ENCODE measurements at regions not wholly inside any gene's neighbourhood (a gene's known extent, or its start where the extent isn't known, plus 50 kb on each side); places are given as distances from the start of the nearest gene placed in this dataset.

DNA sequence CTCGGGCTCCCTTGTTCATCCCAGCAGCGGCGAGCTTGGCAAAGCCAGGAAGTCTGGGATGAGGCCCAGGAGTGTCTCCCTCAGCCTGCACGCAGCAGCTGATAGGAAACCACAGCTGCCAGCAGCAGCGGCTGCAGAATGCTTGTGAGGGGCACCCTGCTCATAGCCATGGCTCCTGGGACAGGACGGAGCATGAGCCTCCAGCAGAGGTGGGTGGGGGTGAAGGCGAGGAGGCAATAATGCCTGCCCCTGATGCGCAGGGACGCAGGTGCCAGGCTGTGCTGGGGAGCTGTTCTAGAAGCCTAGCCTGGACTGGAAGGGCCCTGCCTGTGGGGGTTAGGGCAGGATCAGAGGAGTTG lies 157.9 kb downstream of the CD83 start:
- DNase-seq: no peak
- Histone ChIP-seq H3F3A (ENCODE audit: insufficient read depth, low read length) (peaks cover 10% of the 10 kb centered on the region; the same call in 1 of the 2 replicates), H3K36me3 (replicated peaks; ENCODE audit: insufficient read depth, low read length) (no peaks in the 10 kb centered on the region), H3K4me3 (ENCODE audit: low read length) (no peak overlapping the region), H3K27me3 (replicated peaks; ENCODE audit: insufficient read depth, low read length) (no peaks in the 10 kb centered on the region), H3K4me1 (ENCODE audit: low read length) (peaks cover 30% of the 10 kb centered on the region), H3K4me2 (ENCODE audit: low read depth, low read length) (no peak overlapping the region), H3K9ac (ENCODE audit: low read length) (no peak overlapping the region), H2AFZ (ENCODE audit: low read length) (no peak overlapping the region), H3K79me2 (ENCODE audit: low read length) (no peaks in the 10 kb centered on the region), H4K20me1 (ENCODE audit: insufficient read depth, low read length) (no peaks in the 10 kb centered on the region), H3K9me2 (replicated peaks; ENCODE audit: insufficient read depth, low read length) (no peaks in the 10 kb centered on the region), H3K27ac (ENCODE audit: low read length) (no peak overlapping the region), H3K9me3 (replicated peaks; ENCODE audit: insufficient read depth, low read length) (no peaks in the 10 kb centered on the region)
- TF ChIP-seq, protein P1, sequence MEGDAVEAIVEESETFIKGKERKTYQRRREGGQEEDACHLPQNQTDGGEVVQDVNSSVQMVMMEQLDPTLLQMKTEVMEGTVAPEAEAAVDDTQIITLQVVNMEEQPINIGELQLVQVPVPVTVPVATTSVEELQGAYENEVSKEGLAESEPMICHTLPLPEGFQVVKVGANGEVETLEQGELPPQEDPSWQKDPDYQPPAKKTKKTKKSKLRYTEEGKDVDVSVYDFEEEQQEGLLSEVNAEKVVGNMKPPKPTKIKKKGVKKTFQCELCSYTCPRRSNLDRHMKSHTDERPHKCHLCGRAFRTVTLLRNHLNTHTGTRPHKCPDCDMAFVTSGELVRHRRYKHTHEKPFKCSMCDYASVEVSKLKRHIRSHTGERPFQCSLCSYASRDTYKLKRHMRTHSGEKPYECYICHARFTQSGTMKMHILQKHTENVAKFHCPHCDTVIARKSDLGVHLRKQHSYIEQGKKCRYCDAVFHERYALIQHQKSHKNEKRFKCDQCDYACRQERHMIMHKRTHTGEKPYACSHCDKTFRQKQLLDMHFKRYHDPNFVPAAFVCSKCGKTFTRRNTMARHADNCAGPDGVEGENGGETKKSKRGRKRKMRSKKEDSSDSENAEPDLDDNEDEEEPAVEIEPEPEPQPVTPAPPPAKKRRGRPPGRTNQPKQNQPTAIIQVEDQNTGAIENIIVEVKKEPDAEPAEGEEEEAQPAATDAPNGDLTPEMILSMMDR (IDR thresholded peaks at IDR 0.05; ENCODE audit: low read length): no peak
- TF ChIP-seq EZH2phosphoT487 (IDR thresholded peaks at IDR 0.05; ENCODE audit: low read length) (no peak), EZH2 (optimal IDR thresholded peaks at IDR 0.05; ENCODE audit: low read depth, low read length) (no peak)

DNA sequence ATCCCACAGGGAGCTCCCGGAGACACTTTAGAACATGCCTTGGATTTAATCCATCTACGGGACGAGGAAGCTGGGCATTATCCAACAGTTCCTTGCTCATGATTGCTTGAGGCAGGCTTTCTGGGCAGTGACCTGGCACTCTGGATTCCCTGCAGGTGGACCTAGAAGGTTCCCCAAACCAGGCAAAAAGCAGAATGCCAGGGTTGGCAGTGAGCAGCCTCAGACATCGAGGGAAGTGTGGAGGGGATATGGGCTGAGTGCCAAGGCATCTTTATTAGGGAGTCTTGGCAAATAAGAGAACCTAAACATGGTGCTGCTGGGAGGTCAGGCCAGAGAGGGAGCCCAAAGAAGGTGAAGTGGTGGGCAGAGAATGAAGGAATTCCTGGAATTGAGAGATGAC lies 158.5 kb downstream of the CD83 start:
- Histone ChIP-seq H3K9me3 (replicated peaks; ENCODE audit: insufficient read depth, low read length) (no peaks in the 10 kb centered on the region), H3K36me3 (replicated peaks; ENCODE audit: insufficient read depth, low read length) (no peaks in the 10 kb centered on the region), H3K27me3 (replicated peaks; ENCODE audit: insufficient read depth, low read length) (no peaks in the 10 kb centered on the region), H3F3A (ENCODE audit: insufficient read depth, low read length) (peaks cover 10% of the 10 kb centered on the region; the same call in 1 of the 2 replicates), H3K27ac (ENCODE audit: low read length) (peak overlapping the region; percentile 73; the same call in 1 of the 2 replicates), H2AFZ (ENCODE audit: low read length) (peak overlapping the region; percentile 64; the same call in 1 of the 2 replicates), H3K9ac (ENCODE audit: low read length) (no peak overlapping the region), H3K9me2 (replicated peaks; ENCODE audit: insufficient read depth, low read length) (no peaks in the 10 kb centered on the region), H3K4me3 (ENCODE audit: low read length) (no peak overlapping the region), H3K4me1 (ENCODE audit: low read length) (peaks cover 30% of the 10 kb centered on the region), H3K4me2 (ENCODE audit: low read depth, low read length) (peak overlapping the region; percentile 54; the same call in 1 of the 2 replicates), H3K79me2 (ENCODE audit: low read length) (no peaks in the 10 kb centered on the region), H4K20me1 (ENCODE audit: insufficient read depth, low read length) (no peaks in the 10 kb centered on the region)
- DNase-seq: no peak
- no peak for TF ChIP-seq EZH2phosphoT487 (IDR thresholded peaks at IDR 0.05; ENCODE audit: low read length)
- TF ChIP-seq, protein P1 (IDR thresholded peaks at IDR 0.05; ENCODE audit: low read length): no peak
- no peak for TF ChIP-seq EZH2 (optimal IDR thresholded peaks at IDR 0.05; ENCODE audit: low read depth, low read length)

GRCh38 chr6:14276667-14277404 lies 159.3 kb downstream of the CD83 start:
- H3K4me1 ChIP-seq (ENCODE audit: low read length): peaks cover 30% of the 10 kb centered on the region
- H3K27ac ChIP-seq (ENCODE audit: low read length): peak overlapping the region; percentile 73
- TF ChIP-seq, protein P1 (IDR thresholded peaks at IDR 0.05; ENCODE audit: low read length): no peak
- TF ChIP-seq EZH2phosphoT487 (IDR thresholded peaks at IDR 0.05; ENCODE audit: low read length): no peak
- TF ChIP-seq EZH2 (optimal IDR thresholded peaks at IDR 0.05; ENCODE audit: low read depth, low read length): no peak
- H4K20me1 ChIP-seq (ENCODE audit: insufficient read depth, low read length): no peaks in the 10 kb centered on the region
- H3K79me2 ChIP-seq (ENCODE audit: low read length): no peaks in the 10 kb centered on the region
- H3F3A ChIP-seq (ENCODE audit: insufficient read depth, low read length): peaks cover 10% of the 10 kb centered on the region; the same call in 1 of the 2 replicates
- H3K9ac ChIP-seq (ENCODE audit: low read length): peak overlapping the region; percentile 30; the same call in 1 of the 2 replicates
- no peaks in the 10 kb centered on the region for H3K36me3 ChIP-seq (replicated peaks; ENCODE audit: insufficient read depth, low read length)
- H3K9me3 ChIP-seq (replicated peaks; ENCODE audit: insufficient read depth, low read length): no peaks in the 10 kb centered on the region
- 0 out of 2 replicates have a peak overlapping the region, but pooled peaks have one; percentile 11 for H3K4me3 ChIP-seq (ENCODE audit: low read length)
- peak overlapping the region; percentile 64 for H2AFZ ChIP-seq (ENCODE audit: low read length)
- H3K4me2 ChIP-seq (ENCODE audit: low read depth, low read length): peak overlapping the region; percentile 54
- peak; percentile 71 for DNase-seq
- no peaks in the 10 kb centered on the region for H3K27me3 ChIP-seq (replicated peaks; ENCODE audit: insufficient read depth, low read length)
- H3K9me2 ChIP-seq (replicated peaks; ENCODE audit: insufficient read depth, low read length): no peaks in the 10 kb centered on the region

All from MM.1S (cell line).